Breast epithelium (tissue), 4 donors: ENCODE measurements at regions not wholly inside any gene's neighbourhood (a gene's known extent, or its start where the extent isn't known, plus 50 kb on each side); places are given as distances from the start of the nearest gene placed in this dataset.
A peak's percentile ranks its signal among the peaks of the same experiment; 100 is the strongest.

ENCODE experiments used
- DNase-seq, 2 donors: peaks; one replicate each; pipeline ENCODE4 v3.0.0-alpha.2; 2019; ENCODE audit warnings: low spot score in 2 of 2
- H3K27ac ChIP-seq, 2 donors: fragments of 200-600 bp; sonication (generic) in 1 of 2; one replicate each; pipeline ENCODE4 v1.5.1; 2016 to 2019; ENCODE audit warnings: mild to moderate bottlenecking in 1 of 2
- H3K27me3 ChIP-seq, 2 donors: fragments of 200-600 bp; sonication (generic) in 1 of 2; one replicate each; pipeline versions ENCODE4 v1.5.1 to v1.6.0; 2017 to 2019; ENCODE audit warnings: control low read depth in 1 of 2, mild to moderate bottlenecking in 1 of 2
- H3K36me3 ChIP-seq: fragments of 200-600 bp; one replicate; pipeline ENCODE4 v1.5.1; 2019
- H3K4me1 ChIP-seq, 2 donors: fragments of 200-600 bp; sonication (generic); one replicate each; pipeline ENCODE4 v1.5.1; 2016 to 2019; ENCODE audit warnings: control low read depth in 1 of 2
- H3K4me3 ChIP-seq, 3 donors: fragments of 200-600 bp; sonication (generic); 1 replicate in 2 of 3; 2 replicates in 1 of 3; pipeline ENCODE4 v1.5.1; 2016 to 2019; ENCODE audit warnings: mild to moderate bottlenecking in 3 of 3, moderate library complexity in 2 of 3
- H3K9me3 ChIP-seq, 2 donors: fragments of 200-600 bp; sonication (generic) in 1 of 2; one replicate each; pipeline ENCODE4 v1.5.1; 2016 to 2019; ENCODE audit warnings: control low read depth in 1 of 2
- CTCF ChIP-seq, 3 donors: fragments of 450-650 bp; IDR thresholded peaks; one replicate each; pipeline ENCODE4 v1.5.1; 2016 to 2017; ENCODE audit warnings: antibody characterized with exemption in 3 of 3, mild to moderate bottlenecking in 3 of 3, moderate library complexity in 3 of 3
- POLR2A ChIP-seq: fragments of 450-650 bp; IDR thresholded peaks from one replicate; pipeline ENCODE4 v1.6.1; 2016; ENCODE audit warnings: antibody characterized with exemption, mild to moderate bottlenecking, moderate library complexity
- POLR2AphosphoS5 ChIP-seq, 3 donors: sonication (generic); formaldehyde crosslinking; IDR thresholded peaks; one replicate each; pipeline ENCODE4 v1.6.1; 2017; ENCODE audit warnings: antibody characterized with exemption in 3 of 3
- intact Hi-C: fragments of 100-400 bp; cut with DNase I; formaldehyde crosslinking; loops from one replicate; pipeline ENCODE4 v1.15.1; 2023; ENCODE audit warnings: low total_unique reads

GRCh38 chr14:94940263-94940993 lies 170.5 kb upstream of the GSC start:
- no peak overlapping the region for H3K4me3 ChIP-seq
- peaks cover 0 to 5% of the 10 kb centered on the region in 2 donors for H3K4me1 ChIP-seq
- intact Hi-C loops, result no loop called here
- H3K27ac ChIP-seq, result no peak overlapping the region
- no peaks in the 10 kb centered on the region for H3K36me3 ChIP-seq
- TF ChIP-seq POLR2AphosphoS5 (IDR thresholded peaks at IDR 0.05), result no peak
- TF ChIP-seq POLR2A, result no peak
- no peak for TF ChIP-seq CTCF (IDR thresholded peaks at IDR 0.05)
- DNase-seq, result no peak
- H3K27me3 ChIP-seq, result no peaks in the 10 kb centered on the region
- no peaks in the 10 kb centered on the region for H3K9me3 ChIP-seq

GRCh38 chr14:94938016-94938415 lies 168.1 kb upstream of the GSC start:
- intact Hi-C loops, result no loop called here
- no peaks in the 10 kb centered on the region for H3K36me3 ChIP-seq
- H3K27me3 ChIP-seq, result no peaks in the 10 kb centered on the region
- H3K27ac ChIP-seq, result no peak overlapping the region
- no peak overlapping the region for H3K4me3 ChIP-seq
- TF ChIP-seq POLR2AphosphoS5 (IDR thresholded peaks at IDR 0.05), result no peak
- no peak for TF ChIP-seq POLR2A
- no peak for TF ChIP-seq CTCF (IDR thresholded peaks at IDR 0.05)
- no peak for DNase-seq
- peaks cover 0 to 5% of the 10 kb centered on the region in 2 donors for H3K4me1 ChIP-seq
- H3K9me3 ChIP-seq, result no peaks in the 10 kb centered on the region

- Histone ChIP-seq H3K4me3 (peak overlapping the region; percentile 5 to 63 (median 39)), H3K27me3 (no peaks in the 10 kb centered on the region), H3K4me1 (peaks cover 0 to 5% of the 10 kb centered on the region in 2 donors), H3K9me3 (no peaks in the 10 kb centered on the region), H3K36me3 (no peaks in the 10 kb centered on the region), H3K27ac (peak overlapping the region; percentile 75 to 90)
- peak; percentile 23 to 58 for DNase-seq
- TF ChIP-seq CTCF (IDR thresholded peaks at IDR 0.05) (no peak), POLR2A (no peak), POLR2AphosphoS5 (IDR thresholded peaks at IDR 0.05) (no peak)
- intact Hi-C loops, result no loop called here
These were observed 167.2 kb upstream of the GSC start for GRCh38 chr14:94936901-94937685.

- peak overlapping the region; percentile 75 to 90 for H3K27ac ChIP-seq
- H3K4me3 ChIP-seq, result peak overlapping the region; percentile 5 to 63 (median 39)
- DNase-seq, result peak; percentile 55 to 68
- no peaks in the 10 kb centered on the region for H3K36me3 ChIP-seq
- H3K4me1 ChIP-seq, result peaks cover 0 to 5% of the 10 kb centered on the region in 2 donors
- intact Hi-C loops, result no loop called here
- no peaks in the 10 kb centered on the region for H3K27me3 ChIP-seq
- TF ChIP-seq CTCF (IDR thresholded peaks at IDR 0.05) (no peak), POLR2AphosphoS5 (IDR thresholded peaks at IDR 0.05) (peak in 1 of 3 donors; percentile 18), POLR2A (no peak)
- no peaks in the 10 kb centered on the region for H3K9me3 ChIP-seq
These were observed 166.5 kb upstream of the GSC start for GRCh38 chr14:94936401-94936892.
